MM.1S (cell line): ENCODE measurements at regions not wholly inside any gene's neighbourhood (a gene's known extent, or its start where the extent isn't known, plus 50 kb on each side); places are given as distances from the start of the nearest gene placed in this dataset.
A peak's percentile ranks its signal among the peaks of the same experiment; 100 is the strongest.

Experiments used
- DNase-seq: peaks from one replicate; pipeline ENCODE4 v3.0.0-alpha.2; 2015
- H2AFZ ChIP-seq: fragments of 300-600 bp; sonication (generic); 2 replicates; pipeline ENCODE4 v1.6.0; 2016; ENCODE audit warnings: antibody characterized with exemption, low read length
- H3F3A ChIP-seq: fragments of 300-600 bp; sonication (generic); 2 replicates; pipeline ENCODE4 v1.6.1; 2016; ENCODE audit warnings: mild to moderate bottlenecking, antibody characterized with exemption, low read length, moderate library complexity, mixed read lengths; ENCODE audit not compliant: insufficient read depth
- H3K27ac ChIP-seq: fragments of 300-600 bp; sonication (generic); 2 replicates; pipeline ENCODE4 v1.5.1; 2016; ENCODE audit warnings: mild to moderate bottlenecking, low read length
- H3K27me3 ChIP-seq: fragments of 300-600 bp; sonication (generic); replicated peaks from 2 replicates; pipeline ENCODE4 v1.6.0; 2016; ENCODE audit warnings: low read length; ENCODE audit not compliant: insufficient read depth
- H3K36me3 ChIP-seq: fragments of 300-600 bp; sonication (generic); replicated peaks from 2 replicates; pipeline ENCODE4 v1.6.1; 2016; ENCODE audit warnings: mild to moderate bottlenecking, low read length, mixed read lengths; ENCODE audit not compliant: insufficient read depth
- H3K4me1 ChIP-seq: fragments of 300-600 bp; sonication (generic); 2 replicates; pipeline ENCODE4 v1.6.1; 2016; ENCODE audit warnings: low read length, mixed read lengths
- H3K4me2 ChIP-seq: fragments of 300-600 bp; sonication (generic); 2 replicates; pipeline ENCODE4 v1.6.0; 2016; ENCODE audit warnings: low read depth, low read length
- H3K4me3 ChIP-seq: fragments of 300-600 bp; sonication (generic); 2 replicates; pipeline ENCODE4 v1.5.1; 2016; ENCODE audit warnings: low read length, mixed read lengths
- H3K79me2 ChIP-seq: fragments of 300-600 bp; sonication (generic); 2 replicates; pipeline ENCODE4 v1.6.1; 2016; ENCODE audit warnings: mixed run types, low read length, mixed read lengths
- H3K9ac ChIP-seq: fragments of 300-600 bp; sonication (generic); 2 replicates; pipeline ENCODE4 v1.6.1; 2016; ENCODE audit warnings: low read length, mixed read lengths
- H3K9me2 ChIP-seq: fragments of 300-600 bp; sonication (generic); replicated peaks from 2 replicates; pipeline ENCODE4 v1.6.1; 2016; ENCODE audit warnings: mild to moderate bottlenecking, low read length, mixed read lengths; ENCODE audit not compliant: insufficient read depth
- H3K9me3 ChIP-seq: fragments of 300-600 bp; sonication (generic); replicated peaks from 2 replicates; pipeline ENCODE4 v1.6.1; 2016; ENCODE audit warnings: mild to moderate bottlenecking, low read length, mixed read lengths; ENCODE audit not compliant: insufficient read depth
- H4K20me1 ChIP-seq: fragments of 300-600 bp; sonication (generic); 2 replicates; pipeline ENCODE4 v1.6.1; 2016; ENCODE audit warnings: mild to moderate bottlenecking, low read length, moderate library complexity, mixed read lengths; ENCODE audit not compliant: insufficient read depth
- EZH2 ChIP-seq: fragments of 300-600 bp; sonication (generic); optimal IDR thresholded peaks from 2 replicates; pipeline ENCODE3; 2017; ENCODE audit warnings: low read depth, mild to moderate bottlenecking, antibody characterized with exemption, low read length, mixed read lengths
- EZH2phosphoT487 ChIP-seq: fragments of 300-600 bp; sonication (generic); IDR thresholded peaks from 2 replicates; pipeline ENCODE4 v1.6.1; 2018; ENCODE audit warnings: antibody characterized with exemption, low read length
- TF ChIP-seq, protein P1 (sequence below): fragments of 300-600 bp; sonication (generic); IDR thresholded peaks from 2 replicates; pipeline ENCODE4 v1.5.1; 2016; ENCODE audit warnings: antibody characterized with exemption, low read length, mixed read lengths

DNA sequence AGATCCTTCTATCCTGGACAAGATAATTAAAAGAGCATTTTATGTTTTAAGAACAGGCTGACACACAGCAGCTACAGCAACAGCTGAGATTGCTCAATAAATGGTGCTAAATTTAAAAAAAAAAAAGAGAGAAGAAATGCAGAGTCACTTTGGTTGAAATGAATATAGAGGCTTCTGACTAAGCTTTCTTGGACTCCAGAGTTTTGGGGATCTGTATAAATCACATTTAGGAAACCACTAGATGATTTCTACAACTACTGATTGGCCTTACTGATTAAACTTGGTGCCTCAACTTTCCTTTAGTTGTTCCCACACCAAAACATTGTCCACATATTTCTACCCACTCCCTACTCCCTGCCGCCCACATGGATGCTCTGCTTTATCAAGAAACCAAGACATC is 132.9 kb upstream of the ZBTB20 start:
- peaks cover 9% of the 10 kb centered on the region; the same call in 1 of the 2 replicates for H3F3A ChIP-seq
- H3K27me3 ChIP-seq: no peaks in the 10 kb centered on the region
- no peak for TF ChIP-seq EZH2
- TF ChIP-seq EZH2phosphoT487: no peak
- TF ChIP-seq, protein P1, sequence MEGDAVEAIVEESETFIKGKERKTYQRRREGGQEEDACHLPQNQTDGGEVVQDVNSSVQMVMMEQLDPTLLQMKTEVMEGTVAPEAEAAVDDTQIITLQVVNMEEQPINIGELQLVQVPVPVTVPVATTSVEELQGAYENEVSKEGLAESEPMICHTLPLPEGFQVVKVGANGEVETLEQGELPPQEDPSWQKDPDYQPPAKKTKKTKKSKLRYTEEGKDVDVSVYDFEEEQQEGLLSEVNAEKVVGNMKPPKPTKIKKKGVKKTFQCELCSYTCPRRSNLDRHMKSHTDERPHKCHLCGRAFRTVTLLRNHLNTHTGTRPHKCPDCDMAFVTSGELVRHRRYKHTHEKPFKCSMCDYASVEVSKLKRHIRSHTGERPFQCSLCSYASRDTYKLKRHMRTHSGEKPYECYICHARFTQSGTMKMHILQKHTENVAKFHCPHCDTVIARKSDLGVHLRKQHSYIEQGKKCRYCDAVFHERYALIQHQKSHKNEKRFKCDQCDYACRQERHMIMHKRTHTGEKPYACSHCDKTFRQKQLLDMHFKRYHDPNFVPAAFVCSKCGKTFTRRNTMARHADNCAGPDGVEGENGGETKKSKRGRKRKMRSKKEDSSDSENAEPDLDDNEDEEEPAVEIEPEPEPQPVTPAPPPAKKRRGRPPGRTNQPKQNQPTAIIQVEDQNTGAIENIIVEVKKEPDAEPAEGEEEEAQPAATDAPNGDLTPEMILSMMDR: no peak
- no peak overlapping the region for H3K27ac ChIP-seq
- no peak overlapping the region for H2AFZ ChIP-seq
- peaks cover 23% of the 10 kb centered on the region for H3K4me1 ChIP-seq
- H3K9ac ChIP-seq: no peak overlapping the region
- no peaks in the 10 kb centered on the region for H3K9me3 ChIP-seq
- H3K9me2 ChIP-seq: no peaks in the 10 kb centered on the region
- no peak for DNase-seq
- no peak overlapping the region for H3K4me3 ChIP-seq
- H3K79me2 ChIP-seq: no peaks in the 10 kb centered on the region
- no peaks in the 10 kb centered on the region for H4K20me1 ChIP-seq
- 0 out of 2 replicates have a peak overlapping the region, but pooled peaks have one; percentile 55 for H3K4me2 ChIP-seq
- no peaks in the 10 kb centered on the region for H3K36me3 ChIP-seq

DNA sequence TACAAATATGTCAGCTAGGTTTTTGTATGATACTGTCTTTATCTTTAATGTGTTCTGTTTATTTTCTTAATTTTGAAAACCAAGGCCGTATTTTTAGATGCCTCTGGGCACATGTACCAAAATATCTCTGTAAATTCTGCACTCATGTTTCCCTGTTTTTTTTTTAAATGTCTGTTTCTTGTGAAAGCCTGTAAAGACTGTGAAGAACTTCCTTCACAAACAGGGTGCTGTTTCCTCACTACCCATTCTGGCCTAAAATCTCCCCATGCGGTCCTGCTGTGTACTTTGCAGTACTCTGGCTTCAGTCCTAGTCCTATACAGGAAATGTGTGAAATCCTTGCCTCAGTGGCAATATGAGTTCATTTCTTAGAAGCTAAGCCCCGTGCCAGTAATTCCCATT is 133.4 kb upstream of the ZBTB20 start:
- Histone ChIP-seq H3K36me3 (no peaks in the 10 kb centered on the region), H3K9ac (no peak overlapping the region), H3K4me2 (peak overlapping the region; percentile 55; the same call in 1 of the 2 replicates), H3K27me3 (no peaks in the 10 kb centered on the region), H3K4me3 (no peak overlapping the region), H2AFZ (peak overlapping the region; percentile 19; the same call in 1 of the 2 replicates), H3K79me2 (no peaks in the 10 kb centered on the region), H3K27ac (peak overlapping the region; percentile 50; the same call in 1 of the 2 replicates), H3K9me2 (no peaks in the 10 kb centered on the region), H3K9me3 (no peaks in the 10 kb centered on the region), H4K20me1 (no peaks in the 10 kb centered on the region), H3F3A (peaks cover 9% of the 10 kb centered on the region; the same call in 1 of the 2 replicates), H3K4me1 (peaks cover 23% of the 10 kb centered on the region)
- TF ChIP-seq EZH2phosphoT487 (no peak), EZH2 (no peak)
- TF ChIP-seq, protein P1: no peak
- DNase-seq: no peak

- Histone ChIP-seq H3K9me3 (no peaks in the 10 kb centered on the region), H4K20me1 (no peaks in the 10 kb centered on the region), H3K27ac (peak overlapping the region; percentile 50; the same call in 1 of the 2 replicates), H3K4me1 (peaks cover 23% of the 10 kb centered on the region), H3K36me3 (no peaks in the 10 kb centered on the region), H3K9ac (no peak overlapping the region), H3K79me2 (no peaks in the 10 kb centered on the region), H3K9me2 (no peaks in the 10 kb centered on the region), H3K4me2 (peak overlapping the region; percentile 55), H3F3A (peaks cover 9% of the 10 kb centered on the region; the same call in 1 of the 2 replicates), H2AFZ (peak overlapping the region; percentile 17; the same call in 1 of the 2 replicates), H3K4me3 (peak overlapping the region; percentile 15; the same call in 1 of the 2 replicates), H3K27me3 (no peaks in the 10 kb centered on the region)
- peak; percentile 61 for DNase-seq
- TF ChIP-seq, protein P1: no peak
- TF ChIP-seq EZH2phosphoT487: no peak
- TF ChIP-seq EZH2: no peak
These were observed 134.9 kb upstream of the ZBTB20 start for GRCh38 chr3:115281697-115282675.
